ENCODE measurements at regions not wholly inside any gene's neighbourhood (a gene's known extent, or its start where the extent isn't known, plus 50 kb on each side); places are given as distances from the start of the nearest gene placed in this dataset.

DNA sequence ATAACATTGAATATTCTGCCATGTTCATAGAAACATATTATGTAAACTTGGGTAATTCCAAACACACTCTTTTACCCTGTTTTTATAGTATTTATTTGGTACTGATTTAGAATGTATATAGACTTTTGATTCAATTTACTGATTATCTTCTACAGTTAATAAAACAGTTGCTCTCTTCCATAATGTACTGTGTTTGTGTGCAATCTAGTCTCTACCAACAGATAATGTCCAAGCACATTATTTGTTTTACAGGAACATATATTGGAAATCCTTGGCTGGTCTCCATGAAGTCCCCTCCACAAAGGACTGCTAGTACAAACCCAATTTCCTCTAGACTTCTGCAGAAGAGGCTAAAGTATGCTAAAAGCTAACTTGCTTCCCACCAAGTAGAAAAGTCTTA, 386.6 kb downstream of the RND3 start:
- H3K27me3 ChIP-seq = no peaks in the 10 kb centered on the region
- H3K9me3 ChIP-seq (ENCODE audit: low read depth) = no peaks in the 10 kb centered on the region
- no peak overlapping the region for H3K4me3 ChIP-seq
- no peak for DNase-seq (ENCODE audit: low read depth in 1 of 2, low spot score in 1 of 2)
- H3K36me3 ChIP-seq = no peaks in the 10 kb centered on the region
- H3K4me1 ChIP-seq (ENCODE audit: low read depth) = no peaks in the 10 kb centered on the region
- TF ChIP-seq, protein P1, sequence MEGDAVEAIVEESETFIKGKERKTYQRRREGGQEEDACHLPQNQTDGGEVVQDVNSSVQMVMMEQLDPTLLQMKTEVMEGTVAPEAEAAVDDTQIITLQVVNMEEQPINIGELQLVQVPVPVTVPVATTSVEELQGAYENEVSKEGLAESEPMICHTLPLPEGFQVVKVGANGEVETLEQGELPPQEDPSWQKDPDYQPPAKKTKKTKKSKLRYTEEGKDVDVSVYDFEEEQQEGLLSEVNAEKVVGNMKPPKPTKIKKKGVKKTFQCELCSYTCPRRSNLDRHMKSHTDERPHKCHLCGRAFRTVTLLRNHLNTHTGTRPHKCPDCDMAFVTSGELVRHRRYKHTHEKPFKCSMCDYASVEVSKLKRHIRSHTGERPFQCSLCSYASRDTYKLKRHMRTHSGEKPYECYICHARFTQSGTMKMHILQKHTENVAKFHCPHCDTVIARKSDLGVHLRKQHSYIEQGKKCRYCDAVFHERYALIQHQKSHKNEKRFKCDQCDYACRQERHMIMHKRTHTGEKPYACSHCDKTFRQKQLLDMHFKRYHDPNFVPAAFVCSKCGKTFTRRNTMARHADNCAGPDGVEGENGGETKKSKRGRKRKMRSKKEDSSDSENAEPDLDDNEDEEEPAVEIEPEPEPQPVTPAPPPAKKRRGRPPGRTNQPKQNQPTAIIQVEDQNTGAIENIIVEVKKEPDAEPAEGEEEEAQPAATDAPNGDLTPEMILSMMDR (IDR thresholded peaks at IDR 0.05; ENCODE audit: low read depth, low read length) = no peak
- H3K27ac ChIP-seq = no peak overlapping the region

DNA sequence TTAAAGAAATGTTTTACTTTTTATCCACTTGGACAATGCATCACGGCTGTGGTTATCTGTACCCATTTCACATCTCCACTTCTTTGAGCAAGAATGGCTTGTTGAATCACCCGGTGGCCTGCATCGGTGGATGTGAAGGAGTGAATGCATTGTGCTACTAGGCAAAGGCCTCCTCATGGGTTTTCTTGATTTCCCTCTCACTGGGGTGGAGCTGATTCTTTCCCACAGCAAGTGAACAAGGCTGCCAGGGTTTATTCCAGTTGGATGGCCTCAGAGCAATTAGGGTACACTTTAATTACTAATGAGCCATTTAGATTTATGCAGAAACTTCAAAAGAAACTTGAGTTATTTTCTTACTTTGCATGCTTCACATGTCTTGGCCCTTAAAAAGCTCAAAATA, 387.1 kb downstream of the RND3 start:
- Histone ChIP-seq H3K4me1 (ENCODE audit: low read depth) (no peaks in the 10 kb centered on the region), H3K27ac (no peak overlapping the region), H3K9me3 (ENCODE audit: low read depth) (no peaks in the 10 kb centered on the region), H3K27me3 (no peaks in the 10 kb centered on the region), H3K36me3 (no peaks in the 10 kb centered on the region), H3K4me3 (no peak overlapping the region)
- TF ChIP-seq, protein P1 (IDR thresholded peaks at IDR 0.05; ENCODE audit: low read depth, low read length) = no peak
- no peak for DNase-seq (ENCODE audit: low read depth in 1 of 2, low spot score in 1 of 2)

DNA sequence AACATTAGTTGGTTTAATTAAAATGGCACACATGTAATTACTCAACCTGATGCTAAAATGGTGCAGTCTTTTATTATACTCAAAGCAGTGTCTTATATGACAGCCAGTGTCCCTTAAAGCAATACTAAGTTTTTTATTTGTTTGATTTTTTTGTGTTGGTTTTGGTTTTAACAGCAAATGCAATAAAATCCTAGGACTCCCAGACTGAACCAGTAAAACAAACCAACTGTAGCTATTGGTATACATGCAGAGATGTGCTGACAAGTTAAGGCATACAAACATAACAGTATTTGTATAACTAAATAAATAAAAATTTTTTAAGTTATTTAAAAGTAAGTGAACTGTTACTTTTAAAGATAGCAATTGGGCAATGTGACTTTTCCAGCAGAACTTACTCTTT, 387.7 kb downstream of the RND3 start:
- Histone ChIP-seq H3K36me3 (no peaks in the 10 kb centered on the region), H3K27me3 (no peaks in the 10 kb centered on the region), H3K27ac (no peak overlapping the region), H3K9me3 (ENCODE audit: low read depth) (no peaks in the 10 kb centered on the region), H3K4me1 (ENCODE audit: low read depth) (no peaks in the 10 kb centered on the region), H3K4me3 (no peak overlapping the region)
- DNase-seq (ENCODE audit: low read depth in 1 of 2, low spot score in 1 of 2) = no peak
- TF ChIP-seq, protein P1 (IDR thresholded peaks at IDR 0.05; ENCODE audit: low read depth, low read length) = no peak

DNA sequence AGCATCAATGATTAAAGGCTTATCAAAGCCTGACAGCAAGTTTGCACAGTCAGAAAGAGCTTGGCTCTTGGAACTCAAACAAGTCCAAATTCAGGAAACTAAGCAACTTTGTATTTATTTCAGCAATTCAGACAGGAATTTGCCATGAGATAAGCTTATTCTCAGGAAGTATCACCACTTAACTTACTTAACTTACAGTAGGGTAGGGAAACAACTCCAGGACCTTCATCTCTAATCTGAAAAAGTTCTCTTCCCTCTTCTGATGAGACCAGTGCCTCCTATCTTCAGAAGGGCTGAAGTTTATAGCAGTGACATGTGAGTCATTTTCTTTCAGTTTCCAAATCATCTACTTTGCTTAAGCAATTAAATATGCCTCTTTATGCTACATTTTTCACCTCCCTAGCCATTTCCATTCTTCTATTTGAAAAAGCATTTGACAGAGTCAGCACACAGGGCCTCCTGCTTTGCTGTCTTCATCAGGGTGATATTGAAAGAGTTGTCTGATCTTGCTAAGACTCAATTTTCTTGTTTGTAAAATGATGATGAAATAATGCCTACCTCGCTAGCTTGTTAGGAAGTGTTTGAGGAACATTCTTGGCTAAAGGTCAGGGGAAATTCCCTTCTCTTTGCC, 389.5 kb downstream of the RND3 start:
- TF ChIP-seq, protein P1 (IDR thresholded peaks at IDR 0.05; ENCODE audit: low read depth, low read length) = peak; percentile 44
- no peaks in the 10 kb centered on the region for H3K27me3 ChIP-seq
- DNase-seq (ENCODE audit: low read depth in 1 of 2, low spot score in 1 of 2) = peak in 1 of 2 donors; percentile 82
- no peaks in the 10 kb centered on the region for H3K9me3 ChIP-seq (ENCODE audit: low read depth)
- H3K4me1 ChIP-seq (ENCODE audit: low read depth) = no peaks in the 10 kb centered on the region
- no peak overlapping the region for H3K27ac ChIP-seq
- no peak overlapping the region for H3K4me3 ChIP-seq
- H3K36me3 ChIP-seq = no peaks in the 10 kb centered on the region

DNA sequence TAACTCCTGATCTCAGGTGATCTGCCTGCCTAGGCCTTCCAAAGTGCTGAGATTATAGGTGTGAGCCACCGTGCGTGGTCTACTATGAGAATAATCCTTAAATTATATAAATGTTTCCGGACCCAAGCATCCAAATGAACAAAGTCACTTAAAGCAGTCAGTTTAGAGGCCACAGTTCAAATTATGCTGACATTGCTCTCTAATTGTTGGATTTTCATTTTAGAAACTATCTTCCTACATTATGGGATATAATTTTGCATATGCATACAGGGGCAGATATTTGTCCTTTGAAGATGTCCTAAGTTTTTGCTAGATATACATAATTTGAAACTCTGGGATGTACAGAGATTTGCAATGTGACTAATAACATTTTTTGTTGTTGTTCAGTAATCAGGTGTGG, 390.1 kb downstream of the RND3 start:
- DNase-seq (ENCODE audit: low read depth in 1 of 2, low spot score in 1 of 2) = no peak
- H3K36me3 ChIP-seq = no peaks in the 10 kb centered on the region
- TF ChIP-seq, protein P1 (IDR thresholded peaks at IDR 0.05; ENCODE audit: low read depth, low read length) = no peak
- no peak overlapping the region for H3K4me3 ChIP-seq
- H3K9me3 ChIP-seq (ENCODE audit: low read depth) = no peaks in the 10 kb centered on the region
- no peak overlapping the region for H3K27ac ChIP-seq
- H3K27me3 ChIP-seq = no peaks in the 10 kb centered on the region
- H3K4me1 ChIP-seq (ENCODE audit: low read depth) = no peaks in the 10 kb centered on the region
